ENCODE measurements at regions not wholly inside any gene's neighbourhood (a gene's known extent, or its start where the extent isn't known, plus 50 kb on each side); places are given as distances from the start of the nearest gene placed in this dataset.

- no peak for TF ChIP-seq MAX (IDR thresholded peaks at IDR 0.05)
- no peak for TF ChIP-seq TAF1 (IDR thresholded peaks at IDR 0.05; ENCODE audit: low read depth)
- no peak for TF ChIP-seq EP300 (IDR thresholded peaks at IDR 0.05; ENCODE audit: borderline replicate concordance)
- TF ChIP-seq YY1 (IDR thresholded peaks at IDR 0.05; ENCODE audit: low read depth) = no peak
- no peak for TF ChIP-seq CREB1 (IDR thresholded peaks at IDR 0.05; ENCODE audit: low read depth)
- TF ChIP-seq NFIC (IDR thresholded peaks at IDR 0.05) = no peak
- TF ChIP-seq, protein P1, sequence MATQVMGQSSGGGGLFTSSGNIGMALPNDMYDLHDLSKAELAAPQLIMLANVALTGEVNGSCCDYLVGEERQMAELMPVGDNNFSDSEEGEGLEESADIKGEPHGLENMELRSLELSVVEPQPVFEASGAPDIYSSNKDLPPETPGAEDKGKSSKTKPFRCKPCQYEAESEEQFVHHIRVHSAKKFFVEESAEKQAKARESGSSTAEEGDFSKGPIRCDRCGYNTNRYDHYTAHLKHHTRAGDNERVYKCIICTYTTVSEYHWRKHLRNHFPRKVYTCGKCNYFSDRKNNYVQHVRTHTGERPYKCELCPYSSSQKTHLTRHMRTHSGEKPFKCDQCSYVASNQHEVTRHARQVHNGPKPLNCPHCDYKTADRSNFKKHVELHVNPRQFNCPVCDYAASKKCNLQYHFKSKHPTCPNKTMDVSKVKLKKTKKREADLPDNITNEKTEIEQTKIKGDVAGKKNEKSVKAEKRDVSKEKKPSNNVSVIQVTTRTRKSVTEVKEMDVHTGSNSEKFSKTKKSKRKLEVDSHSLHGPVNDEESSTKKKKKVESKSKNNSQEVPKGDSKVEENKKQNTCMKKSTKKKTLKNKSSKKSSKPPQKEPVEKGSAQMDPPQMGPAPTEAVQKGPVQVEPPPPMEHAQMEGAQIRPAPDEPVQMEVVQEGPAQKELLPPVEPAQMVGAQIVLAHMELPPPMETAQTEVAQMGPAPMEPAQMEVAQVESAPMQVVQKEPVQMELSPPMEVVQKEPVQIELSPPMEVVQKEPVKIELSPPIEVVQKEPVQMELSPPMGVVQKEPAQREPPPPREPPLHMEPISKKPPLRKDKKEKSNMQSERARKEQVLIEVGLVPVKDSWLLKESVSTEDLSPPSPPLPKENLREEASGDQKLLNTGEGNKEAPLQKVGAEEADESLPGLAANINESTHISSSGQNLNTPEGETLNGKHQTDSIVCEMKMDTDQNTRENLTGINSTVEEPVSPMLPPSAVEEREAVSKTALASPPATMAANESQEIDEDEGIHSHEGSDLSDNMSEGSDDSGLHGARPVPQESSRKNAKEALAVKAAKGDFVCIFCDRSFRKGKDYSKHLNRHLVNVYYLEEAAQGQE (IDR thresholded peaks at IDR 0.05; ENCODE audit: low read depth) = no peak
- no peak for TF ChIP-seq EGR1 (IDR thresholded peaks at IDR 0.05)
- no peak for TF ChIP-seq USF1 (IDR thresholded peaks at IDR 0.05)
- TF ChIP-seq RAD21 (IDR thresholded peaks at IDR 0.05; ENCODE audit: low read depth) = no peak
These were observed 107.5 kb upstream of the CPNE8 start for GRCh38 chr12:39012870-39013269.
